Fibroblast of villous mesenchyme (primary cell): ENCODE measurements at regions not wholly inside any gene's neighbourhood (a gene's known extent, or its start where the extent isn't known, plus 50 kb on each side); places are given as distances from the start of the nearest gene placed in this dataset.

Experiments
- DNase-seq: peaks from one replicate; pipeline ENCODE4 v3.0.0-alpha.2; 2010; ENCODE audit warnings: low read depth
- H3K4me3 ChIP-seq: 2 replicates; pipeline ENCODE4 v1.5.1; 2011; ENCODE audit warnings: low read depth, mild to moderate bottlenecking, low read length
- CTCF ChIP-seq: IDR thresholded peaks from 2 replicates; pipeline ENCODE4 v1.5.1; 2012; ENCODE audit warnings: low read depth, mild to moderate bottlenecking, low read length; ENCODE audit not compliant: insufficient read depth

- TF ChIP-seq CTCF = peak; percentile 11
- DNase-seq = peak; percentile 3
- no peak overlapping the region for H3K4me3 ChIP-seq
These were observed 93.8 kb upstream of the LY86 start for GRCh38 chr6:6494677-6495076.

- H3K4me3 ChIP-seq = no peak overlapping the region
- DNase-seq = no peak
- no peak for TF ChIP-seq CTCF
These were observed 92.7 kb upstream of the LY86 start for GRCh38 chr6:6495851-6496250.

- no peak for TF ChIP-seq CTCF
- H3K4me3 ChIP-seq = no peak overlapping the region
- DNase-seq = no peak
These were observed 91.0 kb upstream of the LY86 start for GRCh38 chr6:6497541-6497940.

GRCh38 chr6:6497976-6498375 lies 90.5 kb upstream of the LY86 start:
- no peak for DNase-seq
- no peak overlapping the region for H3K4me3 ChIP-seq
- TF ChIP-seq CTCF = no peak

- DNase-seq = no peak
- no peak overlapping the region for H3K4me3 ChIP-seq
- TF ChIP-seq CTCF = no peak
These were observed 85.3 kb upstream of the LY86 start for GRCh38 chr6:6503191-6503590.

- TF ChIP-seq CTCF = no peak
- DNase-seq = no peak
- H3K4me3 ChIP-seq = no peak overlapping the region
These were observed 83.4 kb upstream of the LY86 start for GRCh38 chr6:6505111-6505510.

- no peak overlapping the region for H3K4me3 ChIP-seq
- no peak for DNase-seq
- TF ChIP-seq CTCF = no peak
These were observed 79.9 kb upstream of the LY86 start for GRCh38 chr6:6508643-6509042.
